ENCODE measurements at regions not wholly inside any gene's neighbourhood (a gene's known extent, or its start where the extent isn't known, plus 50 kb on each side); places are given as distances from the start of the nearest gene placed in this dataset.

DNA sequence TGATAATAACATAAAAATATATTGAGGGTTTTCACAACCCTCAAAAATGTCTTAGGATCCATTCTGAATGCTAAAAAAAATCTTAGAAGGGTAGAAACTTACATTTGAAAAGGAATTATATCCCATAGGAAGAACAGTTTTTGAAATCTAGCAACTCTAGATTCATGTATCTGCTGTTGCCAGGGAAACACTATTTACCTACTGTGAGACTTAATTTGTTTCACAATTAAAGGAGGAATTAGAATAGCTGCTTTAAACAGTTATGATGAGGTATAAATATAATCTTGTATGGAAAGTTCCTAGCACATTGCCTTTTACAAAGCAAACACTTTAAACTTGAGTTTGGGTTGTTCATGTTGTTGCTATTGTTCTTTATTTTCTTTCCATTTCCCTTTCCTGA lies 988.2 kb downstream of the SUCLG1 start:
- H3K27ac Mint-ChIP-seq (ENCODE audit: unreplicated experiment) = no peak overlapping the region
- no peaks in the 10 kb centered on the region for H3K36me3 Mint-ChIP-seq (ENCODE audit: low read depth)
- no peaks in the 10 kb centered on the region for H3K9me3 Mint-ChIP-seq (ENCODE audit: low read depth)
- no peaks in the 10 kb centered on the region for H3K4me1 Mint-ChIP-seq (ENCODE audit: low read depth)
- TF ChIP-seq, protein P1, sequence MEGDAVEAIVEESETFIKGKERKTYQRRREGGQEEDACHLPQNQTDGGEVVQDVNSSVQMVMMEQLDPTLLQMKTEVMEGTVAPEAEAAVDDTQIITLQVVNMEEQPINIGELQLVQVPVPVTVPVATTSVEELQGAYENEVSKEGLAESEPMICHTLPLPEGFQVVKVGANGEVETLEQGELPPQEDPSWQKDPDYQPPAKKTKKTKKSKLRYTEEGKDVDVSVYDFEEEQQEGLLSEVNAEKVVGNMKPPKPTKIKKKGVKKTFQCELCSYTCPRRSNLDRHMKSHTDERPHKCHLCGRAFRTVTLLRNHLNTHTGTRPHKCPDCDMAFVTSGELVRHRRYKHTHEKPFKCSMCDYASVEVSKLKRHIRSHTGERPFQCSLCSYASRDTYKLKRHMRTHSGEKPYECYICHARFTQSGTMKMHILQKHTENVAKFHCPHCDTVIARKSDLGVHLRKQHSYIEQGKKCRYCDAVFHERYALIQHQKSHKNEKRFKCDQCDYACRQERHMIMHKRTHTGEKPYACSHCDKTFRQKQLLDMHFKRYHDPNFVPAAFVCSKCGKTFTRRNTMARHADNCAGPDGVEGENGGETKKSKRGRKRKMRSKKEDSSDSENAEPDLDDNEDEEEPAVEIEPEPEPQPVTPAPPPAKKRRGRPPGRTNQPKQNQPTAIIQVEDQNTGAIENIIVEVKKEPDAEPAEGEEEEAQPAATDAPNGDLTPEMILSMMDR (IDR thresholded peaks at IDR 0.05) = no peak
- H3K4me3 Mint-ChIP-seq (ENCODE audit: unreplicated experiment) = no peak overlapping the region
- H3K27me3 Mint-ChIP-seq (ENCODE audit: low read depth) = peaks cover 2% of the 10 kb centered on the region
- DNase-seq (ENCODE audit: low spot score) = no peak

DNA sequence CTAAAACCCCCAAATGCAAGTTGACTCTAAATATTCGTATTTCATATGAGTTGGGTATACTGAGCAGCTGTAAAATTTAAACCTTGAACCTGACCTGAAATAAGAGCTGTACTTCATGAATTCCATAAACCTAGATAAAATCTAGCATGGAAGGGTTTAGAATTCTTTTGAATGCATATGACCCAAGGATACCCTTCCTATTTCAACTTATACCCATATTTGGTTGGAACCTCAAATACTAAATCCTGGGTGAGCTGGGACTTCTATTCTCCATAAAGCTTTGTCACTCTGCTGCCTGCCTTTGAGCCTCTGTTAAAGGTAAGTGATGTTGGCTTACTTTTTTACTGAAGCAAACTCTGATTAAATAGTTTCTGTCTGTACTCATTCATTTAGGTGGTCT lies 994.6 kb downstream of the SUCLG1 start:
- Mint-ChIP-seq H3K36me3 (ENCODE audit: low read depth) (no peaks in the 10 kb centered on the region), H3K4me1 (ENCODE audit: low read depth) (no peaks in the 10 kb centered on the region), H3K27me3 (ENCODE audit: low read depth) (peaks cover 8% of the 10 kb centered on the region), H3K9me3 (ENCODE audit: low read depth) (no peaks in the 10 kb centered on the region), H3K4me3 (ENCODE audit: unreplicated experiment) (no peak overlapping the region), H3K27ac (ENCODE audit: unreplicated experiment) (no peak overlapping the region)
- TF ChIP-seq, protein P1 (IDR thresholded peaks at IDR 0.05) = no peak
- DNase-seq (ENCODE audit: low spot score) = no peak

DNA sequence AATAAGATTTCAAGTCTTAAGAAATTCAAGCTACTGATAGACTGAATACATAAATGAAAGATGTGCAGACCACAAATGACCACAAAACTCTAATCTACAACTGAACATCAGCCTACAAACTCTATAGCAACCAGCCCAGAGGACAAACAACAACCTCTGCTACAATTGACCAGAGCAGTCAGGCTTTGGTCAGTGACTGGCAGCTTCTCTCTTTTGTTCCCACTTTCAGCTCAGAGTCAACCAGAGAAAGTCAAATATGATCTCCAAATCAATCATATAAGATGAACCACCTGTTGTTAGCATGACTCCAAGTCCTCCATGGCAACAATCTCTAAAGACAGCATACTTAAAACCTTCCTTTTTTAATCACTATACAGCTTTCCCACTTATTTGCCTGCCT lies 996.2 kb downstream of the SUCLG1 start:
- H3K27ac Mint-ChIP-seq (ENCODE audit: unreplicated experiment) = no peak overlapping the region
- DNase-seq (ENCODE audit: low spot score) = no peak
- no peaks in the 10 kb centered on the region for H3K9me3 Mint-ChIP-seq (ENCODE audit: low read depth)

DNA sequence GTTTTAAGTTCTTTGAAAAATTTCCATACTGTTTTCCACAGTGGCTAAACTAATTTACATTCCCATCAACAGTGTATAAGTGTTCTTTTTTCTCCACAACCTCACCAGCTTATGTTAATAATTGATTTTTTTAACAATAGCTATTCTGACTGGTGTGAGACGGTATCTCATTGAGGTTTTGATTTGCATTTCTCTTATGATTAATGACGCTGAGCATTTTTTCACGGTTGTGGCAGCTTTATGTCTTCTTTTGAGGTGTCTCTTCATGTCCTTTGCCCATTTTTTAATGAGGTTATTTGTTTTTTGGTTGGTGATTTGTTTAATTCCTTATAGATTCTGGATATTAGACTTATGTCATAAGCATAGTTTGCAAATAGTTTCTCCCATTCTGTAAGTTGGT lies 997.9 kb downstream of the SUCLG1 start:
- H3K27me3 Mint-ChIP-seq (ENCODE audit: low read depth) = peaks cover 11% of the 10 kb centered on the region
- TF ChIP-seq, protein P1 (IDR thresholded peaks at IDR 0.05) = no peak
- no peaks in the 10 kb centered on the region for H3K9me3 Mint-ChIP-seq (ENCODE audit: low read depth)
- H3K36me3 Mint-ChIP-seq (ENCODE audit: low read depth) = no peaks in the 10 kb centered on the region
- no peak overlapping the region for H3K4me3 Mint-ChIP-seq (ENCODE audit: unreplicated experiment)
- H3K4me1 Mint-ChIP-seq (ENCODE audit: low read depth) = no peaks in the 10 kb centered on the region
- no peak overlapping the region for H3K27ac Mint-ChIP-seq (ENCODE audit: unreplicated experiment)
- no peak for DNase-seq (ENCODE audit: low spot score)

More for the DNA sequence above, 996.2 kb downstream of the SUCLG1 start:
- Mint-ChIP-seq H3K36me3 (ENCODE audit: low read depth) (no peaks in the 10 kb centered on the region), H3K4me3 (ENCODE audit: unreplicated experiment) (no peak overlapping the region), H3K27me3 (ENCODE audit: low read depth) (peaks cover 10% of the 10 kb centered on the region), H3K4me1 (ENCODE audit: low read depth) (no peaks in the 10 kb centered on the region)
- TF ChIP-seq, protein P1 (IDR thresholded peaks at IDR 0.05) = no peak

DNA sequence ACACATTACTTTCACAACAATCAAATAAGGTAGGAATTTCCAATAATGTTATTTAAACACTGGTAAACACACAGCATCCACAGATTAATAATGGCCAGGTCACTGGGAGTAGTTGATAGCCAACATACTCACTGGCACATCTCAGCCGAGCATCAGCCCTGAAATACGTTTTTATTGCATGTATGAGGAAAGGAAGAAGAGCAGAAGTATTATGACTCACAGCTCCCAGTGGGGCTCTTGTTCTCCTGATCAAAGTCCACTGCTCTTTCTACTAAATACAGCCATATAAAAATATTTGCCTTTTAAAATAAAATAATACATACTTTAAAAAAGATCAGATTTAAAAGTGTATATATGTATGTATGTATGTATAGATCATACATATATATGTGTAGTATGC lies 999.6 kb downstream of the SUCLG1 start:
- H3K36me3 Mint-ChIP-seq (ENCODE audit: low read depth) = no peaks in the 10 kb centered on the region
- no peaks in the 10 kb centered on the region for H3K9me3 Mint-ChIP-seq (ENCODE audit: low read depth)
- no peak for DNase-seq (ENCODE audit: low spot score)
- H3K4me1 Mint-ChIP-seq (ENCODE audit: low read depth) = no peaks in the 10 kb centered on the region
- H3K27ac Mint-ChIP-seq (ENCODE audit: unreplicated experiment) = no peak overlapping the region
- no peak overlapping the region for H3K4me3 Mint-ChIP-seq (ENCODE audit: unreplicated experiment)
- peaks cover 11% of the 10 kb centered on the region for H3K27me3 Mint-ChIP-seq (ENCODE audit: low read depth)
- TF ChIP-seq, protein P1 (IDR thresholded peaks at IDR 0.05) = no peak

Data from chondrocyte (in vitro differentiated cells).